IMR-90 (cell line): ENCODE measurements at regions not wholly inside any gene's neighbourhood (a gene's known extent, or its start where the extent isn't known, plus 50 kb on each side); places are given as distances from the start of the nearest gene placed in this dataset.

Experiments used
- ATAC-seq: fragments of 200-7000 bp; cut with Tn5 transposase; 2 replicates; pipeline ENCODE4 v1.9.1; 2020; ENCODE audit warnings: low read depth, mild to moderate bottlenecking, moderate library complexity
- BruUV-seq: library from RNA; stranded (reverse); fragments of 400-500 nt; replicated peaks from 2 replicates; lab custom pipeline; 2021; lab: Mats Ljungman, UMichigan
- CTCF ChIA-PET: fragments of 300-600 bp; formaldehyde crosslinking; extraction: SDS; loops from one replicate; lab custom pipeline; 2021; ENCODE audit warnings: antibody characterized with exemption; lab: Yijun Ruan, JAX
- POLR2A ChIA-PET: fragments of 300-600 bp; sonication (Branson Sonifier 250); formaldehyde crosslinking; loops from one replicate; lab custom pipeline; 2022; ENCODE audit warnings: antibody characterized with exemption; ENCODE audit not compliant: unreplicated experiment; lab: Charles Lee
- DNase-seq: peaks from one replicate; pipeline ENCODE4 v3.0.0; 2013
- H2AFZ ChIP-seq: replicated peaks from 2 replicates; pipeline ENCODE3; 2013; ENCODE audit warnings: low read length, mild to moderate bottlenecking; ENCODE audit not compliant: poor library complexity
- H2AK5ac ChIP-seq: 2 replicates; pipeline ENCODE4 v1.6.1; 2013; ENCODE audit warnings: low read depth, low read length, inconsistent platforms
- H2AK9ac ChIP-seq: replicated peaks from 2 replicates; pipeline ENCODE3; 2013; ENCODE audit warnings: mild to moderate bottlenecking, low read depth, low read length, moderate library complexity; ENCODE audit not compliant: poor library complexity
- H2BK120ac ChIP-seq: 2 replicates; pipeline ENCODE4 v1.6.1; 2013; ENCODE audit warnings: low read depth, low read length, inconsistent platforms
- H2BK15ac ChIP-seq: 3 replicates; pipeline ENCODE4 v1.6.1; 2013; ENCODE audit warnings: low read depth, low read length, inconsistent platforms
- H2BK20ac ChIP-seq: 2 replicates; pipeline ENCODE4 v1.6.1; 2013; ENCODE audit warnings: low read depth, mild to moderate bottlenecking, inconsistent platforms, low read length, moderate library complexity
- H2BK5ac ChIP-seq: 2 replicates; pipeline ENCODE4 v1.6.1; 2013; ENCODE audit warnings: mild to moderate bottlenecking, low read depth, low read length, inconsistent platforms; ENCODE audit not compliant: poor library complexity, severe bottlenecking
- H3K14ac ChIP-seq: replicated peaks from 2 replicates; pipeline ENCODE4 v1.6.1; 2013; ENCODE audit warnings: low read depth, low read length, inconsistent platforms
- H3K18ac ChIP-seq: 2 replicates; pipeline ENCODE4 v1.6.1; 2013; ENCODE audit warnings: low read depth, low read length, control low read depth
- H3K23ac ChIP-seq: 2 replicates; pipeline ENCODE4 v1.6.1; 2013; ENCODE audit warnings: low read depth, low read length, inconsistent platforms
- H3K27ac ChIP-seq: 2 replicates; pipeline ENCODE4 v1.5.1; 2013; ENCODE audit warnings: mild to moderate bottlenecking, control low read depth, low read length; ENCODE audit not compliant: insufficient read depth
- H3K27me3 ChIP-seq: 2 replicates; pipeline ENCODE4 v1.6.1; 2013; ENCODE audit warnings: low read length; ENCODE audit not compliant: control insufficient read depth, insufficient read depth
- H3K36me3 ChIP-seq: 2 replicates; pipeline ENCODE4 v1.6.1; 2013; ENCODE audit warnings: low read length, mixed read lengths; ENCODE audit not compliant: control insufficient read depth, insufficient read depth
- H3K4ac ChIP-seq: 2 replicates; pipeline ENCODE4 v1.6.1; 2013; ENCODE audit warnings: low read depth, low read length, inconsistent platforms
- H3K4me1 ChIP-seq: 2 replicates; pipeline ENCODE4 v1.6.1; 2013; ENCODE audit warnings: low read length, mixed read lengths; ENCODE audit not compliant: control insufficient read depth, insufficient read depth
- H3K4me2 ChIP-seq: 2 replicates; pipeline ENCODE4 v1.6.1; 2013; ENCODE audit warnings: low read depth, mild to moderate bottlenecking, control low read depth, low read length, moderate library complexity
- H3K4me3 ChIP-seq: 2 replicates; pipeline ENCODE4 v1.5.1; 2013; ENCODE audit warnings: low read depth, mild to moderate bottlenecking, control low read depth, low read length, moderate library complexity; ENCODE audit not compliant: insufficient read depth
- H3K56ac ChIP-seq: 2 replicates; pipeline ENCODE4 v1.6.1; 2013; ENCODE audit warnings: low read length, inconsistent platforms; ENCODE audit not compliant: insufficient read depth; ENCODE audit errors: extremely low read depth
- H3K79me1 ChIP-seq, 2 experiments: 2 replicates each; pipeline ENCODE4 v1.6.1; 2013; ENCODE audit warnings: low read length in 2 of 2, inconsistent platforms in 1 of 2, low read depth in 1 of 2
- H3K9ac ChIP-seq: 2 replicates; pipeline ENCODE4 v1.6.1; 2013; ENCODE audit warnings: low read depth, low read length, control low read depth
- H3K9me1 ChIP-seq: 2 replicates; pipeline ENCODE4 v1.6.1; 2013; ENCODE audit warnings: low read length, inconsistent platforms; ENCODE audit not compliant: insufficient read depth
- H3K9me3 ChIP-seq: 2 replicates; pipeline ENCODE4 v1.6.1; 2013; ENCODE audit warnings: low read length; ENCODE audit not compliant: control insufficient read depth, insufficient read depth
- H4K20me1 ChIP-seq: 2 replicates; pipeline ENCODE4 v1.6.1; 2013; ENCODE audit warnings: low read length, inconsistent platforms; ENCODE audit not compliant: insufficient read depth
- H4K5ac ChIP-seq: 2 replicates; pipeline ENCODE4 v1.6.1; 2013; ENCODE audit warnings: mild to moderate bottlenecking, low read depth, low read length, control low read depth
- H4K8ac ChIP-seq, 2 experiments: 2 replicates each; pipeline ENCODE4 v1.6.1; 2013; ENCODE audit warnings: low read depth in 2 of 2, low read length in 2 of 2, control low read depth in 1 of 2, inconsistent platforms in 1 of 2
- H4K91ac ChIP-seq: 2 replicates; pipeline ENCODE4 v1.6.1; 2013; ENCODE audit warnings: low read depth, low read length, inconsistent platforms; ENCODE audit not compliant: insufficient read depth
- BHLHE40 ChIP-seq: fragments of 150-350 bp; IDR thresholded peaks from 2 replicates; pipeline ENCODE4 v1.6.1; 2016; ENCODE audit warnings: mild to moderate bottlenecking, low read depth, low read length
- CEBPB ChIP-seq: IDR thresholded peaks from 2 replicates; pipeline ENCODE4 v1.6.1; 2012; ENCODE audit warnings: low read depth, low read length, improper control_type of control experiment
- CHD1 ChIP-seq: IDR thresholded peaks from 2 replicates; pipeline ENCODE4 v1.6.1; 2012; ENCODE audit warnings: low read depth, low read length, improper control_type of control experiment
- CTCF ChIP-seq: conservative IDR thresholded peaks from 2 replicates; pipeline ENCODE4 v1.5.1; 2012; ENCODE audit warnings: mild to moderate bottlenecking, low read depth, low read length, improper control_type of control experiment
- ELK1 ChIP-seq: fragments of 150-350 bp; IDR thresholded peaks from 2 replicates; pipeline ENCODE4 v1.6.1; 2016; ENCODE audit warnings: low read depth, mild to moderate bottlenecking, low read length, moderate library complexity, borderline replicate concordance
- FOS ChIP-seq: fragments of 150-350 bp; IDR thresholded peaks from 2 replicates; pipeline ENCODE4 v1.6.1; 2016; ENCODE audit warnings: low read depth, low read length
- MAFK ChIP-seq: IDR thresholded peaks from 2 replicates; pipeline ENCODE4 v1.6.1; 2012; ENCODE audit warnings: low read depth, low read length, improper control_type of control experiment
- MXI1 ChIP-seq: IDR thresholded peaks from 2 replicates; pipeline ENCODE4 v1.6.1; 2012; ENCODE audit warnings: low read depth, mild to moderate bottlenecking, low read length, moderate library complexity, borderline replicate concordance
- NFE2L2 ChIP-seq: fragments of 150-350 bp; IDR thresholded peaks from 2 replicates; pipeline ENCODE4 v1.6.1; 2016; ENCODE audit warnings: low read depth, mild to moderate bottlenecking, low read length
- POLR2A ChIP-seq: IDR thresholded peaks from 2 replicates; pipeline ENCODE4 v1.6.1; 2012; ENCODE audit warnings: mild to moderate bottlenecking, low read depth, low read length
- RAD21 ChIP-seq: IDR thresholded peaks from 2 replicates; pipeline ENCODE4 v1.6.1; 2012; ENCODE audit warnings: low read length, improper control_type of control experiment
- RCOR1 ChIP-seq: IDR thresholded peaks from 2 replicates; pipeline ENCODE4 v1.6.1; 2012; ENCODE audit warnings: mild to moderate bottlenecking, low read length, improper control_type of control experiment; ENCODE audit not compliant: insufficient replicate concordance
- RFX5 ChIP-seq: IDR thresholded peaks from 2 replicates; pipeline ENCODE4 v1.8.0; 2012; ENCODE audit warnings: low read depth, mild to moderate bottlenecking, low read length, moderate library complexity
- SMC3 ChIP-seq: fragments of 150-350 bp; IDR thresholded peaks from 2 replicates; pipeline ENCODE4 v1.6.1; 2016; ENCODE audit warnings: low read depth, mild to moderate bottlenecking, antibody characterized with exemption, low read length, moderate library complexity
- USF2 ChIP-seq: fragments of 150-350 bp; IDR thresholded peaks from 2 replicates; pipeline ENCODE4 v1.6.1; 2017; ENCODE audit warnings: mild to moderate bottlenecking, antibody characterized with exemption, low read length, low read depth
- WGBS, 2 experiments: methylation state at CpG; one replicate each; pipeline versions ENCODE4 v1.1.5 to v1.1.7; 2013; ENCODE audit warnings: missing lambda C conversion rate in 2 of 2; ENCODE audit not compliant: insufficient read length in 1 of 2; ENCODE audit errors: extremely low coverage in 2 of 2; 5-methylcytosine and 5-hydroxymethylcytosine counted together
- dilution Hi-C: fragments of 300-500 bp; cut with HindIII; formaldehyde crosslinking; loops from one replicate; pipeline ENCODE4 v1.14.3; 2018; ENCODE audit warnings: low sequenced_read_pairs; ENCODE audit not compliant: unreplicated experiment
- in situ Hi-C: fragments of 300-500 bp; cut with MboI; formaldehyde crosslinking; loops from 3 replicates; pipeline ENCODE4 v1.14.3; 2019; ENCODE audit warnings: low sequenced_read_pairs, inconsistent platforms, mixed read lengths
- intact Hi-C: fragments of 100-400 bp; cut with micrococcal nuclease; formaldehyde crosslinking; loops from 2 replicates; pipeline ENCODE4 v1.10.0; 2022

- Histone ChIP-seq H2AFZ (no peak overlapping the region), H2BK5ac (no peak overlapping the region), H3K36me3 (no peaks in the 10 kb centered on the region), H3K56ac (no peak overlapping the region), H2BK20ac (no peak overlapping the region), H3K4me3 (no peak overlapping the region), H2AK5ac (no peak overlapping the region), H3K9me3 (no peaks in the 10 kb centered on the region), H3K9me1 (no peaks in the 10 kb centered on the region), H3K18ac (no peak overlapping the region), H4K91ac (no peak overlapping the region), H3K4me2 (no peak overlapping the region), H3K4me1 (no peaks in the 10 kb centered on the region), H3K14ac (no peak overlapping the region), H3K4ac (no peak overlapping the region), H2AK9ac (no peak overlapping the region), H3K79me1 (no peaks in the 10 kb centered on the region), H4K8ac (no peak overlapping the region), H2BK120ac (no peak overlapping the region), H3K23ac (no peak overlapping the region), H3K9ac (no peak overlapping the region), H4K5ac (no peak overlapping the region), H4K20me1 (no peaks in the 10 kb centered on the region), H3K27ac (no peak overlapping the region), H3K27me3 (no peaks in the 10 kb centered on the region), H2BK15ac (no peak overlapping the region)
- DNase-seq (no peak), ATAC-seq (no peak)
- ChIA-PET POLR2A (no interaction called here), CTCF (interaction anchor here (1.0 kb wide), 1 partner anchor 12 kb away, joined by 4 read pairs; no protein-coding TSS in a partner anchor)
- no peak for TF ChIP-seq RAD21
- TF ChIP-seq MXI1, result no peak
- TF ChIP-seq USF2, result no peak
- TF ChIP-seq CHD1, result no peak
- no peak for TF ChIP-seq POLR2A
- TF ChIP-seq CTCF, result no peak
- no peak for TF ChIP-seq FOS
- no peak for TF ChIP-seq RFX5
- no peak for TF ChIP-seq BHLHE40
- TF ChIP-seq ELK1, result no peak
- no peak for TF ChIP-seq SMC3
- TF ChIP-seq NFE2L2, result no peak
- TF ChIP-seq RCOR1, result no peak
- TF ChIP-seq MAFK, result no peak
- no peak for TF ChIP-seq CEBPB
- dilution Hi-C loops (no loop called here), in situ Hi-C loops (no loop called here), intact Hi-C loops (no loop called here)
- no CpG with 5 or more reads among the region's 1 CpG for WGBS, 2 experiments
- BruUV-seq, result no TSS peak
Measured at GRCh38 chr6:118371955-118372354, 176.1 kb upstream of the PLN start.
